Endothelial cell of umbilical vein (primary cell): ENCODE measurements at regions not wholly inside any gene's neighbourhood (a gene's known extent, or its start where the extent isn't known, plus 50 kb on each side); places are given as distances from the start of the nearest gene placed in this dataset.

Experiments
- BruUV-seq: library from RNA; stranded (reverse); fragments of 400-500 nt; replicated peaks from 2 replicates; lab custom pipeline; 2021; lab: Mats Ljungman, UMichigan
- CTCF ChIA-PET: fragments of 300-600, 350-600 bp; sonication (Branson Sonifier 250); formaldehyde crosslinking; loops from one replicate; lab custom pipeline; 2021; ENCODE audit warnings: antibody characterized with exemption, inconsistent platforms; lab: Charles Lee
- POLR2A ChIA-PET: fragments of 300-600, 350-600 bp; sonication (Branson Sonifier 250); formaldehyde crosslinking; loops from one replicate; lab custom pipeline; 2021; ENCODE audit warnings: antibody characterized with exemption, inconsistent platforms; lab: Charles Lee
- DNase-seq: peaks from one replicate; pipeline ENCODE4 v3.0.0-alpha.2; 2011; ENCODE audit warnings: low read depth, low spot score
- FAIRE-seq: peaks from 2 replicates; lab custom pipeline; 2011; peaks lifted over from hg19 to GRCh38; lab: Jason Lieb, UNC
- H2AFZ ChIP-seq: 2 replicates; pipeline ENCODE4 v1.6.0; 2012; ENCODE audit warnings: low read depth, low read length, control low read depth, inconsistent platforms
- H3K27ac ChIP-seq: 2 replicates; pipeline ENCODE4 v1.5.1; 2011; ENCODE audit warnings: low read depth, mild to moderate bottlenecking, control low read depth, low read length, moderate library complexity; ENCODE audit not compliant: insufficient read depth
- H3K27me3 ChIP-seq, 2 experiments: 2 replicates each; pipeline versions ENCODE4 v1.6.0 to v1.6.1; 2011; ENCODE audit warnings: low read length in 2 of 2, mixed read lengths in 1 of 2; ENCODE audit not compliant: control insufficient read depth in 2 of 2, insufficient read depth in 2 of 2
- H3K36me3 ChIP-seq, 2 experiments: 2 replicates in 1 of 2; 3 replicates in 1 of 2; pipeline ENCODE4 v1.5.1; 2011; ENCODE audit warnings: low read length in 2 of 2, mild to moderate bottlenecking in 1 of 2, moderate library complexity in 1 of 2; ENCODE audit not compliant: control insufficient read depth in 2 of 2, insufficient read depth in 2 of 2; ENCODE audit errors: extremely low read depth in 1 of 2
- H3K4me1 ChIP-seq: 3 replicates; pipeline ENCODE4 v1.5.1; 2011; ENCODE audit warnings: mild to moderate bottlenecking, low read length; ENCODE audit not compliant: control insufficient read depth, insufficient read depth; ENCODE audit errors: extremely low read depth
- H3K4me2 ChIP-seq: 2 replicates; pipeline ENCODE4 v1.6.1; 2011; ENCODE audit warnings: low read length, control low read depth, mixed read lengths; ENCODE audit not compliant: insufficient read depth
- H3K4me3 ChIP-seq, 3 experiments: fragments of 200-600 bp in 1 of 3; sonication (generic), shearing (Covaris generic) in 1 of 3; replicated peaks in 1 of 3; 2 replicates each; pipeline ENCODE4 v1.5.1; 2011 to 2016; ENCODE audit warnings: control low read depth in 3 of 3, low read length in 3 of 3, mild to moderate bottlenecking in 2 of 3, inconsistent platforms in 1 of 3, low read depth in 1 of 3, moderate library complexity in 1 of 3; ENCODE audit not compliant: insufficient read depth in 1 of 3
- H3K79me2 ChIP-seq: 2 replicates; pipeline ENCODE4 v1.6.0; 2012; ENCODE audit warnings: low read length, inconsistent platforms; ENCODE audit not compliant: control insufficient read depth, insufficient read depth
- H3K9ac ChIP-seq: replicated peaks from 2 replicates; pipeline ENCODE3; 2011; ENCODE audit warnings: low read length, control low read depth; ENCODE audit not compliant: insufficient read depth; ENCODE audit errors: extremely low read depth
- H3K9me1 ChIP-seq: replicated peaks from 3 replicates; pipeline ENCODE4 v1.6.0; 2011; ENCODE audit warnings: mild to moderate bottlenecking, low read length; ENCODE audit not compliant: control insufficient read depth, insufficient read depth; ENCODE audit errors: extremely low read depth
- H3K9me3 ChIP-seq: replicated peaks from 2 replicates; pipeline ENCODE4 v1.5.1; 2012; ENCODE audit warnings: low read length, inconsistent platforms; ENCODE audit not compliant: control insufficient read depth, insufficient read depth
- H4K20me1 ChIP-seq: replicated peaks from 2 replicates; pipeline ENCODE3; 2011; ENCODE audit warnings: mild to moderate bottlenecking, low read length; ENCODE audit not compliant: control insufficient read depth, insufficient read depth; ENCODE audit errors: extremely low read depth
- EZH2 ChIP-seq: IDR thresholded peaks from 2 replicates; pipeline ENCODE4 v1.6.1; 2012; ENCODE audit warnings: borderline replicate concordance, low read depth, mild to moderate bottlenecking, moderate library complexity, low read length, inconsistent platforms; ENCODE audit not compliant: severe bottlenecking
- FOS ChIP-seq: IDR thresholded peaks from 2 replicates; pipeline ENCODE4 v1.6.1; 2011; ENCODE audit warnings: mild to moderate bottlenecking, low read length, moderate library complexity, borderline replicate concordance; ENCODE audit not compliant: insufficient read depth
- GATA2 ChIP-seq: IDR thresholded peaks from 2 replicates; pipeline ENCODE4 v1.7.0; 2011; ENCODE audit warnings: low read depth, mild to moderate bottlenecking, moderate library complexity, mixed read lengths, low read length; ENCODE audit not compliant: insufficient read length, insufficient read depth
- JUN ChIP-seq: IDR thresholded peaks from 2 replicates; pipeline ENCODE4 v1.6.1; 2011; ENCODE audit warnings: borderline replicate concordance, low read depth; ENCODE audit not compliant: insufficient read length, insufficient read depth
- MAX ChIP-seq: IDR thresholded peaks from 2 replicates; pipeline ENCODE4 v1.6.1; 2011; ENCODE audit not compliant: insufficient read depth, insufficient read length
- MYC ChIP-seq: IDR thresholded peaks from one replicate; pipeline ENCODE4 v1.6.1; 2011; ENCODE audit warnings: mild to moderate bottlenecking, low read depth, low read length
- POLR2A ChIP-seq: IDR thresholded peaks from 2 replicates; pipeline ENCODE4 v1.6.1; 2012; ENCODE audit warnings: low read depth, mild to moderate bottlenecking, control low read depth, low read length
- POLR2AphosphoS5 ChIP-seq: IDR thresholded peaks from 2 replicates; pipeline ENCODE4 v1.6.1; 2012; ENCODE audit warnings: low read depth, mild to moderate bottlenecking, control low read depth, low read length, moderate library complexity; ENCODE audit not compliant: insufficient read depth
- dilution Hi-C: fragments of 300-500 bp; cut with MboI; formaldehyde crosslinking; loops from one replicate; pipeline ENCODE4 v1.15.0; 2019; ENCODE audit warnings: low sequenced_read_pairs; ENCODE audit not compliant: extremely low pct_ligation_motif_present
- intact Hi-C: fragments of 100-400 bp; cut with micrococcal nuclease; formaldehyde crosslinking; loops from one replicate; pipeline ENCODE4 v1.10.0; 2022

GRCh38 chr11:69970785-69971535, 107.2 kb upstream of the ANO1 start:
- no peak overlapping the region for H3K9ac ChIP-seq
- no TSS peak for BruUV-seq
- dilution Hi-C loops (no loop called here), intact Hi-C loops (loop anchor here (10.0 kb wide), 1 partner anchor 104 kb away; the partner anchor contains the start of gene ANO1)
- DNase-seq (no peak), FAIRE-seq (no peak)
- CTCF ChIA-PET: no interaction called here
- H3K4me2 ChIP-seq: no peak overlapping the region
- no peak overlapping the region for H3K27ac ChIP-seq
- H3K36me3 ChIP-seq: no peaks in the 10 kb centered on the region
- no peaks in the 10 kb centered on the region for H3K27me3 ChIP-seq
- no peaks in the 10 kb centered on the region for H3K9me3 ChIP-seq
- H2AFZ ChIP-seq: no peak overlapping the region
- no peaks in the 10 kb centered on the region for H4K20me1 ChIP-seq
- TF ChIP-seq GATA2 (no peak), POLR2AphosphoS5 (no peak), FOS (no peak), EZH2 (no peak), POLR2A (no peak), JUN (no peak), MAX (no peak), MYC (no peak)
- no peak overlapping the region for H3K4me3 ChIP-seq
- peaks cover 8% of the 10 kb centered on the region for H3K4me1 ChIP-seq
- POLR2A ChIA-PET: no interaction called here
- no peaks in the 10 kb centered on the region for H3K9me1 ChIP-seq
- no peaks in the 10 kb centered on the region for H3K79me2 ChIP-seq

GRCh38 chr11:69971741-69972140, 106.4 kb upstream of the ANO1 start:
- Histone ChIP-seq H3K4me1 (peaks cover 8% of the 10 kb centered on the region), H2AFZ (no peak overlapping the region), H3K9me3 (no peaks in the 10 kb centered on the region), H4K20me1 (no peaks in the 10 kb centered on the region), H3K79me2 (no peaks in the 10 kb centered on the region), H3K9me1 (no peaks in the 10 kb centered on the region), H3K9ac (no peak overlapping the region), H3K27me3 (no peaks in the 10 kb centered on the region), H3K36me3 (no peaks in the 10 kb centered on the region), H3K4me3 (no peak overlapping the region), H3K27ac (no peak overlapping the region), H3K4me2 (no peak overlapping the region)
- FAIRE-seq (no peak), DNase-seq (no peak)
- BruUV-seq: no TSS peak
- POLR2A ChIA-PET: no interaction called here
- dilution Hi-C loops: no loop called here
- TF ChIP-seq POLR2AphosphoS5 (no peak), MYC (no peak), MAX (no peak), FOS (no peak), POLR2A (no peak), GATA2 (no peak), EZH2 (no peak)
- CTCF ChIA-PET: no interaction called here
- intact Hi-C loops: loop anchor here (10.0 kb wide), 1 partner anchor 103 kb away; the partner anchor contains the start of gene ANO1
